SW480 (cell line): ENCODE measurements at regions not wholly inside any gene's neighbourhood (a gene's known extent, or its start where the extent isn't known, plus 50 kb on each side); places are given as distances from the start of the nearest gene placed in this dataset.
"Not testable (repeated sequence)": the region's sequence is repeated elsewhere in the genome, so short reads cannot be mapped to it uniquely, and the experiment has no call there.

Source experiments
- DNase-seq: peaks from one replicate; pipeline ENCODE4 v3.0.0-alpha.2; 2016; ENCODE audit warnings: low spot score

GRCh38 chr16:51977506-51977905 is 569.4 kb downstream of the TOX3 start:
- DNase-seq = not testable (repeated sequence)

GRCh38 chr16:51971184-51971583 is 575.8 kb downstream of the TOX3 start:
- peak; percentile 30 for DNase-seq

GRCh38 chr16:51968749-51969148 is 578.2 kb downstream of the TOX3 start:
- DNase-seq = no peak

GRCh38 chr16:51967646-51968045 is 579.3 kb downstream of the TOX3 start:
- DNase-seq = no peak

GRCh38 chr16:51960931-51961330 is 586.0 kb downstream of the TOX3 start:
- no peak for DNase-seq

- no peak for DNase-seq
Measured at GRCh38 chr16:51953286-51953985, 593.5 kb downstream of the TOX3 start.

GRCh38 chr16:51952500-51952899 is 594.4 kb downstream of the TOX3 start:
- DNase-seq = no peak

- DNase-seq = no peak
Measured at GRCh38 chr16:51951668-51952298, 595.2 kb downstream of the TOX3 start.

GRCh38 chr16:51950118-51950780 is 596.7 kb downstream of the TOX3 start:
- no peak for DNase-seq

- DNase-seq = peak; percentile 14
Measured at GRCh38 chr16:51949282-51949681, 597.7 kb downstream of the TOX3 start.

- no peak for DNase-seq
Measured at GRCh38 chr16:51941412-51941811, 605.5 kb downstream of the TOX3 start.

GRCh38 chr16:51940183-51940582 is 606.8 kb downstream of the TOX3 start:
- DNase-seq = no peak

GRCh38 chr16:51939378-51939871 is 607.5 kb downstream of the TOX3 start:
- DNase-seq = no peak

- no peak for DNase-seq
Measured at GRCh38 chr16:51938861-51939260, 608.1 kb downstream of the TOX3 start.

- no peak for DNase-seq
Measured at GRCh38 chr16:51937771-51938170, 609.2 kb downstream of the TOX3 start.

GRCh38 chr16:51936846-51937245 is 610.1 kb downstream of the TOX3 start:
- no peak for DNase-seq

GRCh38 chr16:51932317-51932716 is 614.6 kb downstream of the TOX3 start:
- no peak for DNase-seq

GRCh38 chr16:51931653-51932052 is 615.3 kb downstream of the TOX3 start:
- DNase-seq = no peak

GRCh38 chr16:51924744-51925143 is 622.2 kb downstream of the TOX3 start:
- DNase-seq = no peak

GRCh38 chr16:51922476-51922875 is 624.5 kb downstream of the TOX3 start:
- peak; percentile 0 for DNase-seq

- DNase-seq = no peak
Measured at GRCh38 chr16:51919736-51920135, 627.2 kb downstream of the TOX3 start.

- DNase-seq = no peak
Measured at GRCh38 chr16:51916814-51917213, 630.1 kb downstream of the TOX3 start.

- no peak for DNase-seq
Measured at GRCh38 chr16:51916231-51916630, 630.7 kb downstream of the TOX3 start.
